ENCODE measurements at regions not wholly inside any gene's neighbourhood (a gene's known extent, or its start where the extent isn't known, plus 50 kb on each side); places are given as distances from the start of the nearest gene placed in this dataset.

DNA sequence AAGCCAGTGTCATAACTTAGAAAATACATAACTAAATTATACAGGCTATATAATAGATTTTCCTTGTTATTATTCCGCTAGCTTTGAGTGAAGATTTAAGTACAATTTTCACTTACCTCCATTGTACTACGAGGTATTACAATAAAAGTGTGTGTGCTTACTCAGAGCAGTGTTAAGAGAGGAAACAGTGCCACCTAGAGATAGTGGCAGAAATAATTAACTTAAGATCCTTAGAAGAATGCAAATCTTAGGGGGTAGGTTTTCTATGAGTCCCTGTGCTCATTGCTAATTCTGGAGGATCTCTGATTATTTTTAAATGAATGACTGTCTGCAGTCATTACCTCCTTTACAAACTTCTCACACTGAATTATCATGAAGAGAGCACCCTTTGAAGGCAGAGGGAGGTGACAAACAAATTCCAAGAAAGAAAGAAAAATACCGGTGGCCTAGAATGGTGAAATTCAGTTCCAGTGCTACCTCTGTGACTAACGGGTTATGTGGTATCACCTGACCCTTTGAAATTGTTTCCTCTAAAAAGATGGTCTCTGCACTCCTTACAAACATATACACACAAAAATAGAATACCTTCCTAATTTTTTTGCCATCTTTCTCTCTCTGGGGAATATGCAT, 379.8 kb downstream of the TRIM36 start:
- Mint-ChIP-seq H3K9me3 (ENCODE audit: unreplicated experiment) (no peaks in the 10 kb centered on the region), H3K27me3 (ENCODE audit: insufficient read depth, unreplicated experiment) (peaks cover 3% of the 10 kb centered on the region), H3K4me1 (ENCODE audit: low read depth, unreplicated experiment) (peaks cover 7% of the 10 kb centered on the region), H3K36me3 (ENCODE audit: insufficient read depth, unreplicated experiment) (no peaks in the 10 kb centered on the region), H3K27ac (ENCODE audit: unreplicated experiment) (no peak overlapping the region), H3K4me3 (ENCODE audit: unreplicated experiment) (no peak overlapping the region)
- H3K9me3 ChIP-seq: no peaks in the 10 kb centered on the region
- ChIA-PET POLR2A (no interaction called here), CTCF (no interaction called here)
- H3K36me3 ChIP-seq (ENCODE audit: control insufficient read depth, insufficient read depth, low read length): no peaks in the 10 kb centered on the region
- no peak overlapping the region for H3K4me3 ChIP-seq (ENCODE audit: low read depth, low read length)
- intact Hi-C loops (cut with micrococcal nuclease; ENCODE audit: unreplicated experiment): loop anchor here (1.0 to 5.0 kb wide), 3 partner anchors 338 to 1111 kb away; no protein-coding TSS in a partner anchor
- BruUV-seq (replicated peaks): no TSS peak
- DNase-seq: peak in 1 of 2 experiments; percentile 20
- peak in 1 of 2 experiments; percentile 57 for TF ChIP-seq CTCF (IDR thresholded peaks at IDR 0.05; ENCODE audit: insufficient read depth in 1 of 2, low read depth in 1 of 2, low read length in 1 of 2, severe bottlenecking in 1 of 2, unreplicated experiment in 1 of 2)
- peaks cover 4% of the 10 kb centered on the region; the same call in 1 of the 2 replicates for H3K4me1 ChIP-seq
- no peaks in the 10 kb centered on the region for H3K27me3 ChIP-seq (replicated peaks; ENCODE audit: control insufficient read depth, insufficient read depth, low read length)

DNA sequence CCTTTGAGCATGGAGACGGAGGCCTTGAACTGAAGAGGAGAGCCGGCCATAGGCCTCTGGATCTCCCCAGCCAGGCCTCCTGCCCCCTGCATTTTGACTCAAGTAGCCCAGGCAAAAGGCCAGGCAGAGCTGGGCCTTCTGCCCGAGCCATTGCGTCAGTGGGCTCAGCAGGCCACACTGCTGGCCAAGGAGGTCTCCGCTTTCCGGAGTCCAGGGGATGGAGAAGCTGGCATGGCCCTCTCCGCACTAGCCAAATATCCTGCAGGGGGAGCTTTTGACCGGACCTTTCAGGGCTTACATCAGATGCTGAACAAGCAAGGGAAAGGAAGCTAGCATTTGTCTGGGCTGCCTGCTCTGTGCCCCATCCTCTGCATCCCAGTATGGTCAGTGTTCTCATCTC, 386.8 kb downstream of the TRIM36 start:
- no peak overlapping the region for H3K4me3 Mint-ChIP-seq (ENCODE audit: unreplicated experiment)
- no peaks in the 10 kb centered on the region for H3K9me3 Mint-ChIP-seq (ENCODE audit: unreplicated experiment)
- intact Hi-C loops (cut with micrococcal nuclease; ENCODE audit: unreplicated experiment): no loop called here
- H3K36me3 Mint-ChIP-seq (ENCODE audit: insufficient read depth, unreplicated experiment): no peaks in the 10 kb centered on the region
- Histone ChIP-seq H3K4me3 (ENCODE audit: low read depth, low read length) (no peak overlapping the region), H3K4me1 (no peaks in the 10 kb centered on the region), H3K9me3 (no peaks in the 10 kb centered on the region), H3K36me3 (ENCODE audit: control insufficient read depth, insufficient read depth, low read length) (no peaks in the 10 kb centered on the region), H3K27me3 (replicated peaks; ENCODE audit: control insufficient read depth, insufficient read depth, low read length) (no peaks in the 10 kb centered on the region)
- BruUV-seq (replicated peaks): no TSS peak
- peaks cover 3% of the 10 kb centered on the region for H3K27me3 Mint-ChIP-seq (ENCODE audit: insufficient read depth, unreplicated experiment)
- POLR2A ChIA-PET: no interaction called here
- no peaks in the 10 kb centered on the region for H3K4me1 Mint-ChIP-seq (ENCODE audit: low read depth, unreplicated experiment)
- CTCF ChIA-PET: no interaction called here
- no peak for TF ChIP-seq CTCF (IDR thresholded peaks at IDR 0.05; ENCODE audit: insufficient read depth in 1 of 2, low read depth in 1 of 2, low read length in 1 of 2, severe bottlenecking in 1 of 2, unreplicated experiment in 1 of 2)
- H3K27ac Mint-ChIP-seq (ENCODE audit: unreplicated experiment): no peak overlapping the region
- DNase-seq: no peak

DNA sequence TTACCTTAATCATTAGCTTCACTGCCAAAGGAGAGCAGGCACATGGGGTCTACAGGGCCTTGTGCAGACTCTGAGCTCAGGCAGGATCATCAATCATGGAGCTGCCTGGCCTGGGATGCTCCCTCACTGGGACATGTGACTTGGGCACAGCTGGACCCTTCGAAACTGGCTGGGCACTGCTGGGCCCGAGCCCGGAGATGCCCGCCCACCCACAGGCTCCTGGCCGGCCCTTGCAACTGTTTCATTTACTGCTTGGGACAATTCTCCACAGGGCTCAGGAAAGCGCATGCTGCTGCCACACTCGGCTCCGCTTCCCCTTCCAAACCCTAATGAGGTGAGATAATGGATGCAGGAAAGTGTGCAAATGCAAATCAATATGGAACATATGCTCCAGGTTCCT, 387.5 kb downstream of the TRIM36 start:
- Histone ChIP-seq H3K9me3 (no peaks in the 10 kb centered on the region), H3K4me1 (no peaks in the 10 kb centered on the region), H3K27me3 (replicated peaks; ENCODE audit: control insufficient read depth, insufficient read depth, low read length) (no peaks in the 10 kb centered on the region), H3K4me3 (ENCODE audit: low read depth, low read length) (no peak overlapping the region), H3K36me3 (ENCODE audit: control insufficient read depth, insufficient read depth, low read length) (no peaks in the 10 kb centered on the region)
- BruUV-seq (replicated peaks): no TSS peak
- Mint-ChIP-seq H3K4me3 (ENCODE audit: unreplicated experiment) (no peak overlapping the region), H3K36me3 (ENCODE audit: insufficient read depth, unreplicated experiment) (no peaks in the 10 kb centered on the region), H3K4me1 (ENCODE audit: low read depth, unreplicated experiment) (no peaks in the 10 kb centered on the region), H3K27ac (ENCODE audit: unreplicated experiment) (no peak overlapping the region), H3K9me3 (ENCODE audit: unreplicated experiment) (no peaks in the 10 kb centered on the region), H3K27me3 (ENCODE audit: insufficient read depth, unreplicated experiment) (peaks cover 3% of the 10 kb centered on the region)
- intact Hi-C loops (cut with micrococcal nuclease; ENCODE audit: unreplicated experiment): no loop called here
- no peak for TF ChIP-seq CTCF (IDR thresholded peaks at IDR 0.05; ENCODE audit: insufficient read depth in 1 of 2, low read depth in 1 of 2, low read length in 1 of 2, severe bottlenecking in 1 of 2, unreplicated experiment in 1 of 2)
- ChIA-PET CTCF (no interaction called here), POLR2A (no interaction called here)
- DNase-seq: no peak
